Renal cortex interstitium (tissue), 11 donors: ENCODE measurements at regions not wholly inside any gene's neighbourhood (a gene's known extent, or its start where the extent isn't known, plus 50 kb on each side); places are given as distances from the start of the nearest gene placed in this dataset.

ENCODE experiments used
- DNase-seq, 11 donors: peaks; one replicate each; pipeline ENCODE4 v3.0.0-alpha.2; 2013; ENCODE audit warnings: low read depth in 9 of 11, low spot score in 4 of 11; ENCODE audit errors: extremely low read depth in 1 of 11

DNA sequence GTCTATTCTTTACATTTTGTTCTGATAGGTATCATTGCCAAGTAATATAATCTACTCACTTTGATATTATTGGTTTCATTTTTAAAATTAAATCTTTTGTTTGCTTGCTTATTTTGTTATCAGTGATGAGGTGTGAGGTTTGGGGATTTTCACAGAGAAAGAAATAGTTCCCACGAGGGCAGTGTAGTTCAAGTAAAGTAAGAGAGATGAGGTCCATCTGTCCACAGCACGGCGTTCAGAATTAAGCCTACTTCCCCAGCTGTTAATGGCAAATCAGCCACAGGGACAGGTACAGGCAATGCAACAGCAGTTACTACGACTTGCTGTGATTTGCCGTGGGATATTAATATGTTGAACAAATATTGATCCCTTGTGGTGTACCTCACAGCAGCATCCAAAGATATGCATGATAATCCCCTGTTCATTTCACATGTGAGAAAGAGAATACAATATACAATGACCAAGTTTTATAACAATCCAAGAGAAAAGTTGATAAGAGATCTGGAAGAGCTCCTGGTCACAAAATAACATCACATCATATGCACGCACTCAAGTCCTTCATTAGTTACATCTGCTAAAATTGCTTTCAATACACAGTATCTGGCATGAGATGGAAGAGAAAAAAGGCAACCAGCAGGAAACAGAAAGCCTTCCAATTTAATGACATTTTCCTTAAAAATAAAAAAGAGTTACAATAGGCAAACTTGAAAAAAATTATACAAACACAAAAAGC is 131.6 kb downstream of the TUSC7 start:
- no peak for DNase-seq

DNA sequence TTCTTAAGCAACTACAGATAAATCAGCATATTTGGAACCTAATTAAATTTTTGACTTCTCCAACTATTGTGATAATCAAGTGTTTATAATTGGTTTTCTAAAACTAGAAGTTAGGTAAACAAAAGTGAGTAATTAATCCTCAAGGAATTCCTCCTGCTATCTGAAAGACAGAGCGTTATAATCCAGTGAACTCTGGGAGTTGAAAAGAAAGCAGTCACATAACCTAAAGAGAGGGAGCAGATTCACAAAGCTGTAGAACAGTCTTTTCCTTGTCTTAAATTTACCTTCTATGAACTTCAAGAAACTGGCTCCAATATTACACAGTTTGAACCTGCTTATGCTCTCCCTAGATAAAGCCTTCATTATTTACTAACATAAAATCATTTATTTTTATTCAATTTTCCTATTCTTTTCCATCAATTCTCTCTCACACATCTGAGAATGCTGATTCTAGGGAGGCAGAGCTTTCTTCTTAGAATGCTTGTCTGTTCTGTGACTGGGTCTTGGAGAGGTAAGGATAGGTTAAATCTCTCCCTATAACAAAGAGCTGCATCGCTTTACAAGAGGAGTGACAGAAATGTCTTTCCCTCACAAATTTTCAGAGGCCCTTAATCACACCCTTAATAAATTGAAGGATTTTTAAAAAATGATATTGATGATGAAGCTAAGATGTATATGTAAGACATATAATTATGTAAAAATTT is 132.8 kb downstream of the TUSC7 start:
- DNase-seq, result no peak

DNA sequence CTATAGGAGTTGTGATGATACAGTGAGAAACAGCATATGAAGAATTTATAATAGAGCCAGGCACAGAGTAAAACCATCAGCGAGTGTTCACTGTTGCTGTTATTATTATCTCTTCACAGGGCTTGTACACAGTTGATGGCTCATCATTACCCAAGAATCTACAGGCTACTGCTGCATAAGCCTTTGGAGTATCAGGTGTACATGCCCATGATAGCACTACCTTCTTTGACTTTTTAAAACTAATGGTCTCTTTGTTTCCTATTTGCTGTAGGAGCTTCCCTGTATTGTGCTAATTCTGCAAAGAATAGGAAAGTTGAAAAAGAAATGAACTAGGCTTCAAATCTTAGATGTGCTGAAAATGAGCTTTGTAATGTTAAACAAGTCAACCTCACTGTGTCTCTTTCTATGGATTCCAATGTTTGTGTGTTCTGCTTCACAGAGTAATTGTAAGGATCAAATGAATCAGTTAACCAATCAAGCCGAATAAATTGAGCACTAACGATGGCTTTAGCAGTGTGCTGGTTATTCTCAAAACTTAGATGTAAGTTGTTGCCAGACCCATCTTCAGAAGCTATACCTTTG is 138.8 kb downstream of the TUSC7 start:
- no peak for DNase-seq

DNA sequence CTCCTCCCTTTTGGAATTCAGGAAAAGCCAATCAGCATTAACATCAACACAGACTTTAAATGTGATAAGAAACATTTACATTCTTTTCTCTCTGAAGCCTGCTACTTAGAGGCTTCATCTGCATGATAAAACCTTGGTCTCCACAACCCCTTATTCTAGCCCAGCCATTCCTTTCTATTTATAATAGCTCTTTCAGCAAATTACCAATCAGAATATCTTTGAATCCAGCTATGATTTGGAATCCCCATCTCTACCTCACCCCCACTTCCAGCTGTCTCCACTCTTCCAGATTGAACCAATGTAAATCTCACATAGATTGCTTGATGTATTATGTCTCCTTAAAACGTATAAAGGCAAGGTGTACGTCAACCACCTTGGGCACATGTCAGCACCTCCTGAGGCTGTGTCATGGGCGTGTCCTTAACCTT is 139.7 kb downstream of the TUSC7 start:
- no peak for DNase-seq

DNA sequence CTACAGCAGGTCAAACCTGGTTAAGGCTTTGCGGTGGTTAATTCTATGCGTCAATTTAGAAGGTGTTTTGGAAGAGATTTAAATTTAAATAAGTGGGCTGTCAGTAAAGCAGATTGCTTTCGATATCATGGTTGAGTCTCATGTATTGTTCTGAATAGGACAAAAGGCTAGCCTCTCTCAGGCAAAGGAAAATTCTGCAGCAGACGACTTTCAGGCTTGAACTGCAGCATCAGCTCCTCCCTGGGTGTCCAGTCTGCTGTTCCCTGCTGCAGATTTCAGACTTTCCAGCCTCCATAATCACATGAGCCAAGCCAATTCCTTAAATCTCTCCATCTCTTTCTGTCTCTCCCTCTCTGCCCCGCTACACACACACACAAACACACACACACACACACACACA is 143.2 kb downstream of the TUSC7 start:
- no peak for DNase-seq

DNA sequence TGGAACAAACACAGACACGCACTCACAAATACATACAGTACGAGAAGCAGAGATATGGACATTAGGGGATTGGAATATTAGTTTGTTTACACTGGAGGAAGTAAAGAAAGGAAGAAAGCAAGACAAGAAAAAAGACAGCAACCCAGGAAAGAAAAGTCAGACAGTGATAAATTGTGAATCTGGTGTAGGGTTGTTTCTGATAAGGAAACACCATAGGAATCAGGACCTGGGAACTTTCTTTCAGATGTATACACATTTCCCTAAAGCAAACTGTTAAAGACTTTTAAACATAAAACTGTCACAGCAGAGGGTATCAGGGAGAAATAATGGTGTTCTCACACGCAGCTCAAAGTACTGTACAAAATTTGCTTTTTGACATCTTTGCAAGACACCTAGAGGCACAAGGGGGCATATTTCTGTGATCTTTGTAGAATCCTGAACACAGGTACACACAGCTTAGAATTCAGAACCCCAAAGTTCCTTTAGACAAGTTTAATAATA is 153.7 kb downstream of the TUSC7 start:
- DNase-seq, result no peak

DNA sequence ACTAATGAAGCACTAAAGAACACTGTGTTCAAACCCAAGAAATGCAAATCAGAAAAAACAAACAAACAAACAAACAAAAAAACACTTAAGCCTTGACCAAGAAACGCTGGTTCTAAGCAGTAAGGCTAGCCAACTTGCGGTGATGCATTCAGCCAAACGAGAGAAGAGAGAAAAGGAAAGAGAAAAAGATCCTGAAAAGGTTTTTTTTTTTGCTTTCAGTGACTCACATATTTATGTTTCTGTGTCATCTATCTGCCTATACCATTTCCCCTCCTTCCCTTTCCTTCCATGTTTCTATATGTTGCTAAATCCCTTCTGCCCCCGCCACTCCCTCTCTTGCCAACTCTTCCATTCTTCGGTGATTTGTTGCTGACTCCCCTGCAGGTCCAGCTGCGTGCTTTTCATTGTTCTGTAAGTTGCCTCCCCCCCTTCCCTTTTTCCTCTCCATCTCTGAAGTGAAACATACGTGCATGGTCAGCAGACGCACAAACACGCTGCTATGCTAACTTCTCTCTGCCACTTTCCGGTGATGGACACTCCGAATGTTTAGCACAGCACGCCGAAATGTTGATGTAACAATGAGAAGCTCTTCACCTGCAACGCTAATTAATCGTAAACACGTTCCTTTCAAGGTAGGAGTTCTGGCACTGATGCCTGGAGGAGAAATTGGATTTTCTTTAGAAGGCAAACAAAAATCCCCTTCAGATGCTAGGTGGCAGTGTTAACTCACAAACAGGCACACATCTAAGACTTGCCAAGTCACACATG is 154.4 kb downstream of the TUSC7 start:
- DNase-seq, result peak; percentile 28 to 57 (median 36)

DNA sequence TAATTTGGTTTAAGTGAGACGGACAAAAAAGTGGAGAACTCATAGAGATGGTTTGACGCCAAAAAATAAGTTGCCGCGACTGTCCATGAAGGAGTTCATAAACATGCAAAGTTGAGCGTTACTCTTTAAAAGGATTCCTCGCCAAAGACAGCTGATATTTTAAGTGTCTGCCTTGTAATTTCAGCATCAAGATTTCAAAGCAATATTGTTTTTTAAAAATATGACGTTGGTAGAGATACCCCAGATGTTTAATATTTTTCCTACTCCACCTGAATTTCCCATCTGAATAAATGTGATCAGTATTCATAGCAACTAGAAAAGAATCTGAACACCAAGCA is 155.0 kb downstream of the TUSC7 start:
- no peak for DNase-seq

DNA sequence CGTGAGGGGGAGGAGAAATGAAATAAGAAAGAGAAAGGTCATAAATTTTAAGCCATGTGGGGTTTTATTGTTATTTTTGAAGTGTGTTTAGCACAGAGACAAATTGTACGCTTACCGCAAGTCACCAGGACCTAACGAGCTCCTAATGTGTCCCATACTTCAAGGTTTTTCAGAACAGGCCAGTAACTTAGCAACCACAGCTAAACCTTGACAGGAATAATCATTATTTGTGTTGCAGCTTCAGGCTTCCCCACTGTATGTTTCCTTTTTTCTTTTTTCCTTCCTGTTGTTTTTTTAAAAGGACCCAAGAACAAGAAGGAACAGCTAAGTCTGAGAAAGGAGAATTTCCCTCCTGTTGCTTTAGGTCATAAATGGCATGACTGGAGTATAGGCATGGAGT is 160.8 kb downstream of the TUSC7 start:
- DNase-seq, result no peak

DNA sequence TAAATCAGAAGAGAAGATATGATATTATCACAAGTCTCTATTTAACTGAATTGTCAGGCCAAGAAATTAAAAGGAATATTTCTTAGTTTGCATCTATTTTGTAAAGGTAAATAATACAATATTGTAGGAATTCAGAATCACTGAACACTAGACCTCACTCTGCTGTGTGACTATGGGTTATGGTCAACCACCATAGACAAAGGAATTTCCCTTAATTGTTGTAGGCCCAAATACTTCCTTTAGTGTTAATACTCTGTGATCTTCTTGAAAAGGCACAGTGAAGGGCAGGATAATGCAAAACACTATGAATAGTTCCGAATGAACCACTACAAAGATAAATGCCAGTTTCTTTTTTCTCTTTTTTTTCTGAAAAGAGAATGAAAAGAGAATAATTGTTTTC is 162.3 kb downstream of the TUSC7 start:
- no peak for DNase-seq

DNA sequence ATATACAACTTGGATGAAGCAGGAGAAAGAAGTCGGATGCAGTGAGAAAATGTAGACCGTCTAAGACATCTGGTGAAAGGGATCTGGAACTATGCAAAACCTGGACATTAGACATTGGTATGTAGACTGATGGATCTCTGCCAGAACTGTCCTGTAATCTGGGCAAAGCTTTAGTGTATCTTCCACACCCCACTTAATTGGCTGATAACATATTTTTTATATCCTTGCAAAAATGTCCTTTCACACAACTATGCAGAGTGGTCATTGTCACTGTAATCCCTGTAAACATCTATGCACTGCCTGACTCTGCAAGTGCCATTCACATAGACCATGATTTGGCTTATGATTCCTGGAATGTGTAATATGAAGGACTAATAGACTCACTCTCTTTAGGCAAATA is 163.1 kb downstream of the TUSC7 start:
- no peak for DNase-seq

DNA sequence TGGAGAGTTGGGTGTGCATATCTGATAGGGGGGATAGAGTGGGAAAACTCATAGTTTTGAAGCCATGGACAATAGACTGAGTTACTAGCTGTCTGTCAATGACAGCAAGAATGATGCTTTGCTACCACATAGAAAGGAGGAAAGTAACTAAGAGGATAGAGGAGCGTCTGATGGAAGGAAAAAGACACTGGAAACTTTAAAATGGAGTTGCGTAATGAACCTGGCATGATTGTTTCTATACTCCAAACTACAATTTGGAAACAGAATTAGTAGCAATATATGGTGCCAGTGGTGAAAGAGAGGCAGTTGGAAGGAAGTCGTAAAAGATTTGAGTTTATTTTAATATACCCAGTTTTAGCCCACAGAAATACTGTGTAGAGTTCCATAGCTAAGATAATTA is 163.6 kb downstream of the TUSC7 start:
- no peak for DNase-seq

DNA sequence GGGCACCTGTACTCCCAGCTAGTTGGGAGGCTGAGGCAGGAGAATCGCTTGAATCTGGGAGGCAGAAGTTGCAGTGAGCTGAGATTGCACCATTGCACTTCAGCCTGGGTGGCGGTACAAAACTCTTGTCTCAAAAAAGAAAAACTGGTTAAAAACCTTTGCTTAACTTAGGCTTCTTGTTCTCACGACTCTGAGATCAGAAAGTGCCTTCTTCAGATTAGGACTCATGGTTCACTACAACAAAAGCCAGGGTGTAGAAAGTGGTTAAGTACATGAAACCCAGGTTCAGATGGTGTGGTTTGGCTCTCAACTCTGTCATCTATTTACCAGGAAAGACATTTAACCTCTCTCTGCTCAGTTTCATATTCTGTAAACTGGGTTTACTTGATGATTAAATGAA is 168.4 kb downstream of the TUSC7 start:
- no peak for DNase-seq

DNA sequence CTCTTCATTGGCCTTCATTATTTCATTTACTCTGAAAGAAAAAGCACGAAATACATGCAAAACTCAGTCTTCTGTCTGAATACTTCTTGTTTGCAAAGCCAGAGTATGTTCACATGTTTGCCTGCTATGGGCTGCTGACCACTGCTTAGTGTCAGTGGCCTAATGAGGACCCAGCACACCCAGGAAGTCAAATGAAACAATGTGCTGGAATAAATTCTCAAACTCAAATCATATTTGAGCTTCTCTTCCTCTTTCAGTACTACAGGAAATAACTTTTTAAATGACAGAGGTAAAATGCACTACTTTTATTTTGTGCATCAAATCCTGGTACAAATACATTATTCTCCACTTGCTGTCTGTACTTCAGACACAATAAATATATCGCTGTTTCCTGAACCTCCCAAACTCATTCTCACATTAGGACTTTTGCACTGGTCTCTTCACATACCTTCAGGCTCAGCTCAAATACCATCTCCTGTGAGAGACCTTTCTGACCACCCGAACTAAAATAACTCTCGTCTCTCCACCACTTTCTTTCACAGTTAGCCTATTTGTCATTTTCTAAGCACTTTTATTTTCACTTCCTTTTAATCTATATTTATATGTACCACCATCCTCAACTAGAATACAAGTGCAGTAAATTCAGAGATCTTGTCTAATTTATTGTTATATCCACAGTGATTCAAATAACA is 176.8 kb downstream of the TUSC7 start:
- DNase-seq, result no peak

DNA sequence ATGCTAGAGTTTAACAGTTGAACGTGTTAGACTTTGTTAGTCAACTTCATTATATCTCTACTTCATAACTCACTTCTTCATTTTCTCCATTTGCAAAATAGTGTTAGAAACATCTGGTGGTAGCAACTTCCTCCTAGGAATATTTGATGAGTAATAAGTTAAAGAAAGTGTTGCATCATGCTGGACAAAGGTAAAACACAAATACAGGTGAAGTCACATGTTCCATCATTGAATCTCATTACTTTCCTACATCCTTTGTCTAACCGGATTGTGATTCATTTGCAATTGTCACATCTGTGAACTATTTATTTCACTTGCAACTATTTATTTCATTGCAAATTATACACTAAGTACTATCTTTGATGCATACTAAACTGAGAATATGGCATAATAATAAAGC is 186.5 kb downstream of the TUSC7 start:
- no peak for DNase-seq

DNA sequence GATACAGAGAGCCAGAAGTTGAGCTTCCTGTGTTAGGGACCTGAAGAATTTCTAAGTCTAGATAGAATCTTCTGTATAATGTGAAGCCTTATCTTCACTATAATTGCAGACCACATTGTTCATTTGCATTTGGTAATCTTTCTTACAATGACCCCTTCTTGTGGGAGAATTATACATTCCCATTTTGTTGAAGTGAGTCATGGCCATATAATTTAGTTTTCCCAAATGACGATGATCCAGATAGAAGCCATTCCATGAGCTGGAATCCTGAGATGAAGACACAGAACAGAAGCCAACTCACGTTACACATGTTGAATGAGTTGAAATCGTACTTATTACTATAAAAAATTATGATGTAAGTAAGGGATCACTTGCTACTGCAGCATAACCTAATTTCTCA is 187.8 kb downstream of the TUSC7 start:
- no peak for DNase-seq

DNA sequence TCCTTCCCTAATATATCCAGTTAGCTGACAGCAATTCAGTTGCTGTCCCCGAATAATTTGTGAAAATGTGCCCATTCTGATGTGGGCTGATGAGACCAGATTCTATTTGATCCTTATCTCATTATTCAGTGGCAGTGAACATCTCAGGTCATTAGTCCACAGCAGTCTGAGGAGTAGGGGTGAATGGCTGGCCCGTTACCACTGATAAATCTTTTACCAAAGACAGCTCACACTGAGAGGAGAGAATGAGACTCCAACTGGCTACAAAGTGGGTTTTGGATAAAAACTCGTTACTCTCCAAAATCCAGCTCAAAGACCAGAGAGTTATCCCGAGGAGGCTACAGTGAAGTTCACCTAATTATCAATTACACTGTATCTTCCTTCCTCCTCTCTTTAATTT is 189.7 kb downstream of the TUSC7 start:
- DNase-seq, result no peak

DNA sequence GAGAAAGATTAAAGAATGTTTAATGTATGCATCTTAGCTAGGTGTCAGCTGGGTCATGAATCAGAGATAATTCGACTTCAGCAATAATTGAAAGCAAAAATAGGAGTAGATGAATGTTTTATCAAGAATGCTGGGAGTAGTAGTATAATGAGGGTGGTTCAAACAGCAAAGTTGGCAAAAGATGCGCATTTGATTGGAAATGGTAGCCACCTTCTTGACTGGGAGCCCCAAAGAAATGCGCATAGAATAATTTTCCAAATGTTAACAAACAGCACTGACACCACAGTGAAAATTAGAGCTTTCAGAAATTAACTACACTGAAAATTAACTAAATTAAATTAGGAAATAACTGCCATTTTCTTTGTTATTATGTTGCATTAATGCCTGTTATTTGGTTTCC is 195.8 kb downstream of the TUSC7 start:
- DNase-seq, result no peak

DNA sequence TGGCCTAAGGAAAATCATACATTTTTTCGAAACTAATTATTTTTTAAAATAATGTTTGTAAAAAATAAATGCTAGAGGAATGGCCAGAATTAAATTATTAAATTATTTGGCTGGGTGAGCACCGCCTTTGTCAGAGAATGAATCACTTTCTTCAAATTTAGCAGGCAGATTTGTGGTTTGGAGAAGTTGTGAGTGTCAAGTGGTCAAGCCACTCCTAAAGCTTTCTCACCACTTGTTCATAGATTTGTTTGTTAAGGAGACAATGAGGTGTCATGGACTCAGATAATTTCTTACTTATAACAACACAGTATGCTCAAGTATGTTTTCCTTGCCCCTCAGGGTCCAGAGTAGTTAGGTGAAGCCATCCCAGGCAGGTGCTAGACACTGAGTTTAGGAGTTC is 196.2 kb downstream of the TUSC7 start:
- no peak for DNase-seq
